ENCODE measurements at regions not wholly inside any gene's neighbourhood (a gene's known extent, or its start where the extent isn't known, plus 50 kb on each side); places are given as distances from the start of the nearest gene placed in this dataset.

DNA sequence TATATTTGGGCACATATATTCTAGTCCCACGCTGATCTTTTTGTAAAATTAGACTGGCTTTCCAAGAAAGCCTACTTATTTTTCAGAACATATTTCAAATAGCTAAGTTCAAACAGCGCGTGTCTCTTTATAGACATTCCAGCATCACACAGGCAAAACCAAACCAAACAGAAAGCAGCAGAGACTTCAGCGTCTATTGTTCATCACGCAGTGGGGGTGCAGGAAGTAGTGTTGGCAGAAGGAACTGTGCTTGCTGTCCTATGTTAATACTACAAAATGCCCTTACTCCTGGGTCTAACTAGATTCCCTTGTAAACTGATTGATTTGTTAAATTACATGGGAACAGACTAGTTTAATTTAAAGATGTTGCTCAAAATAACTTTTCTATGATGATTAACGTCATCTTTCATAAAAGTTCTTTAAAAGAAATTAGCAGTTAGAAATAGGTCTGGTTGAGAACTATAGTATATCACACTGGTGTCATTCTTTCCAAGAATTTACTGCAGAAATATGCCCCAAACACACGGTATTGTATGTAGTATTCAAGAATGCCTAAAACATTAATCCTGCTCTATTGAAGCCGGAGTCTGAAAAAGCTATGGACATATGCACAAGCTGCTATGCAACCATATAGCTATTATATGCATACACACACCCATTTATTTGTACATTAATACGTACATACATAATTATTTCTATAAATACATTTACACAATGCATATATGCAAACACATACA, 436.3 kb downstream of the CBLN2 start:
- H3K4me2 ChIP-seq (ENCODE audit: low read depth, low read length): no peak overlapping the region
- no peak overlapping the region for H2AFZ ChIP-seq (ENCODE audit: low read length)
- no peaks in the 10 kb centered on the region for H3K27me3 ChIP-seq (replicated peaks; ENCODE audit: insufficient read depth, low read length)
- no peaks in the 10 kb centered on the region for H3K9me3 ChIP-seq (replicated peaks; ENCODE audit: insufficient read depth, low read length)
- H3F3A ChIP-seq (ENCODE audit: insufficient read depth, low read length): no peaks in the 10 kb centered on the region
- H3K4me3 ChIP-seq (ENCODE audit: low read length): no peak overlapping the region
- H4K20me1 ChIP-seq (ENCODE audit: insufficient read depth, low read length): no peaks in the 10 kb centered on the region
- H3K9ac ChIP-seq (ENCODE audit: low read length): no peak overlapping the region
- no peak overlapping the region for H3K27ac ChIP-seq (ENCODE audit: low read length)
- no peaks in the 10 kb centered on the region for H3K79me2 ChIP-seq (ENCODE audit: low read length)
- no peaks in the 10 kb centered on the region for H3K9me2 ChIP-seq (replicated peaks; ENCODE audit: insufficient read depth, low read length)
- no peaks in the 10 kb centered on the region for H3K4me1 ChIP-seq (ENCODE audit: low read length)
- no peaks in the 10 kb centered on the region for H3K36me3 ChIP-seq (replicated peaks; ENCODE audit: insufficient read depth, low read length)
- DNase-seq: no peak
- TF ChIP-seq EZH2phosphoT487 (IDR thresholded peaks at IDR 0.05; ENCODE audit: low read length) (no peak), EZH2 (optimal IDR thresholded peaks at IDR 0.05; ENCODE audit: low read depth, low read length) (no peak)
- TF ChIP-seq, protein P1, sequence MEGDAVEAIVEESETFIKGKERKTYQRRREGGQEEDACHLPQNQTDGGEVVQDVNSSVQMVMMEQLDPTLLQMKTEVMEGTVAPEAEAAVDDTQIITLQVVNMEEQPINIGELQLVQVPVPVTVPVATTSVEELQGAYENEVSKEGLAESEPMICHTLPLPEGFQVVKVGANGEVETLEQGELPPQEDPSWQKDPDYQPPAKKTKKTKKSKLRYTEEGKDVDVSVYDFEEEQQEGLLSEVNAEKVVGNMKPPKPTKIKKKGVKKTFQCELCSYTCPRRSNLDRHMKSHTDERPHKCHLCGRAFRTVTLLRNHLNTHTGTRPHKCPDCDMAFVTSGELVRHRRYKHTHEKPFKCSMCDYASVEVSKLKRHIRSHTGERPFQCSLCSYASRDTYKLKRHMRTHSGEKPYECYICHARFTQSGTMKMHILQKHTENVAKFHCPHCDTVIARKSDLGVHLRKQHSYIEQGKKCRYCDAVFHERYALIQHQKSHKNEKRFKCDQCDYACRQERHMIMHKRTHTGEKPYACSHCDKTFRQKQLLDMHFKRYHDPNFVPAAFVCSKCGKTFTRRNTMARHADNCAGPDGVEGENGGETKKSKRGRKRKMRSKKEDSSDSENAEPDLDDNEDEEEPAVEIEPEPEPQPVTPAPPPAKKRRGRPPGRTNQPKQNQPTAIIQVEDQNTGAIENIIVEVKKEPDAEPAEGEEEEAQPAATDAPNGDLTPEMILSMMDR (IDR thresholded peaks at IDR 0.05; ENCODE audit: low read length): no peak

DNA sequence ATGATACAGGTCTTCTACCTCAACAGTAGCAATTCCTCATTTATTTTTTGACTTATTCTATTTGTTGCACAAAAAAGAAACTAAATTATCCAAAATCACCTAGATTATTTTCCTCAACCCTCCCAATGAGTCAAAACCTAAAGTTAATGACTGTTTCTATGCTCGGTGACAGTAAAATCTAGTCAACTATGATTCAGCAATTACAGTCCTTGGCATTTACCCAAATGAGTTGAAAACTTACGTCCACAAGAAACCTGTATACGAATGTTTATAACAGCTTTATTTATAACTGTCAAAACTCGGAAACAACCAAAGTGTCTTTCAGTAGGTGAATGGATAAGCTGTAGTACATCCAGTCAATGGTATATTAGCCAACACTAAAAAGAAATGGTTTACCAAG, 439.3 kb downstream of the CBLN2 start:
- DNase-seq: no peak
- no peak overlapping the region for H3K27ac ChIP-seq (ENCODE audit: low read length)
- no peaks in the 10 kb centered on the region for H4K20me1 ChIP-seq (ENCODE audit: insufficient read depth, low read length)
- H3K9me3 ChIP-seq (replicated peaks; ENCODE audit: insufficient read depth, low read length): no peaks in the 10 kb centered on the region
- peaks cover 10% of the 10 kb centered on the region for H3K4me1 ChIP-seq (ENCODE audit: low read length)
- H3K9me2 ChIP-seq (replicated peaks; ENCODE audit: insufficient read depth, low read length): no peaks in the 10 kb centered on the region
- no peak overlapping the region for H3K4me3 ChIP-seq (ENCODE audit: low read length)
- no peaks in the 10 kb centered on the region for H3K79me2 ChIP-seq (ENCODE audit: low read length)
- no peak overlapping the region for H3K4me2 ChIP-seq (ENCODE audit: low read depth, low read length)
- H3K9ac ChIP-seq (ENCODE audit: low read length): no peak overlapping the region
- TF ChIP-seq, protein P1 (IDR thresholded peaks at IDR 0.05; ENCODE audit: low read length): no peak
- TF ChIP-seq EZH2 (optimal IDR thresholded peaks at IDR 0.05; ENCODE audit: low read depth, low read length) (no peak), EZH2phosphoT487 (IDR thresholded peaks at IDR 0.05; ENCODE audit: low read length) (no peak)
- no peaks in the 10 kb centered on the region for H3K27me3 ChIP-seq (replicated peaks; ENCODE audit: insufficient read depth, low read length)
- H2AFZ ChIP-seq (ENCODE audit: low read length): no peak overlapping the region
- H3F3A ChIP-seq (ENCODE audit: insufficient read depth, low read length): no peaks in the 10 kb centered on the region
- no peaks in the 10 kb centered on the region for H3K36me3 ChIP-seq (replicated peaks; ENCODE audit: insufficient read depth, low read length)

DNA sequence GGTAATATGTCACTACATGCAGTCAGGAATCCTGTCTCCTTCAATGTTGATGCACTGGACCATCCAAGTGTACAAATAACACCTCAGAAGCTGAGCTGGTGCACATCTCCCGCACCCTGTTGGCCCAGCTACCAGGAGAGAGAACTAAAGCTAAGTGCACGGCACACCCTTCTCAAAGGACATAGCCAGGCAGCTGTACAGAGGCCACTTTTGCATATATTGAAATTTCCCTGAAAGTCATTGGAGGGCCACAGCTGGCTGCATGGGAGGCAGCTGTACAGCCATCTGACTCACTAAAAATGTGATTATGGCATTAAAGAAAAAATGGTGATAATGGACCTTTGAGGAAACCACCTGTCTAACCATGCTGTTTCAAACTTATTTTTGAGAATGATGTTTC, 441.7 kb downstream of the CBLN2 start:
- H3F3A ChIP-seq (ENCODE audit: insufficient read depth, low read length): no peaks in the 10 kb centered on the region
- H3K9me3 ChIP-seq (replicated peaks; ENCODE audit: insufficient read depth, low read length): no peaks in the 10 kb centered on the region
- peaks cover 10% of the 10 kb centered on the region for H3K4me1 ChIP-seq (ENCODE audit: low read length)
- H3K9me2 ChIP-seq (replicated peaks; ENCODE audit: insufficient read depth, low read length): no peaks in the 10 kb centered on the region
- no peak overlapping the region for H3K9ac ChIP-seq (ENCODE audit: low read length)
- H3K27me3 ChIP-seq (replicated peaks; ENCODE audit: insufficient read depth, low read length): no peaks in the 10 kb centered on the region
- H3K27ac ChIP-seq (ENCODE audit: low read length): no peak overlapping the region
- H3K79me2 ChIP-seq (ENCODE audit: low read length): no peaks in the 10 kb centered on the region
- H3K4me2 ChIP-seq (ENCODE audit: low read depth, low read length): no peak overlapping the region
- DNase-seq: no peak
- TF ChIP-seq EZH2phosphoT487 (IDR thresholded peaks at IDR 0.05; ENCODE audit: low read length): no peak
- TF ChIP-seq, protein P1 (IDR thresholded peaks at IDR 0.05; ENCODE audit: low read length): no peak
- no peak for TF ChIP-seq EZH2 (optimal IDR thresholded peaks at IDR 0.05; ENCODE audit: low read depth, low read length)
- H3K36me3 ChIP-seq (replicated peaks; ENCODE audit: insufficient read depth, low read length): no peaks in the 10 kb centered on the region
- no peak overlapping the region for H2AFZ ChIP-seq (ENCODE audit: low read length)
- no peak overlapping the region for H3K4me3 ChIP-seq (ENCODE audit: low read length)
- H4K20me1 ChIP-seq (ENCODE audit: insufficient read depth, low read length): no peaks in the 10 kb centered on the region
